ENCODE measurements at regions not wholly inside any gene's neighbourhood (a gene's known extent, or its start where the extent isn't known, plus 50 kb on each side); places are given as distances from the start of the nearest gene placed in this dataset.

GRCh38 chr18:51611326-51611725, 413.8 kb upstream of the MEX3C start (continued):
- TF ChIP-seq ASH2L (IDR thresholded peaks at IDR 0.05; ENCODE audit: low read length) (no peak), FOSL1 (IDR thresholded peaks at IDR 0.05; ENCODE audit: insufficient read depth, low read depth, low read length) (no peak), MAX (IDR thresholded peaks at IDR 0.05) (no peak), TAF1 (IDR thresholded peaks at IDR 0.05; ENCODE audit: low read depth, low read length) (no peak), NANOG (IDR thresholded peaks at IDR 0.05; ENCODE audit: insufficient read depth, low read depth, low read length, poor library complexity, severe bottlenecking) (no peak)
